NCI-H748 treated with DMSO at 0.1 percent for 48 hours (cell line): ENCODE measurements at regions not wholly inside any gene's neighbourhood (a gene's known extent, or its start where the extent isn't known, plus 50 kb on each side); places are given as distances from the start of the nearest gene placed in this dataset.
"Not testable (repeated sequence)": the region's sequence is repeated elsewhere in the genome, so short reads cannot be mapped to it uniquely, and the experiment has no call there.

Source experiments
- DNase-seq: peaks from one replicate; lab custom pipeline; 2025; lab: John Stamatoyannopoulos, UW

DNA sequence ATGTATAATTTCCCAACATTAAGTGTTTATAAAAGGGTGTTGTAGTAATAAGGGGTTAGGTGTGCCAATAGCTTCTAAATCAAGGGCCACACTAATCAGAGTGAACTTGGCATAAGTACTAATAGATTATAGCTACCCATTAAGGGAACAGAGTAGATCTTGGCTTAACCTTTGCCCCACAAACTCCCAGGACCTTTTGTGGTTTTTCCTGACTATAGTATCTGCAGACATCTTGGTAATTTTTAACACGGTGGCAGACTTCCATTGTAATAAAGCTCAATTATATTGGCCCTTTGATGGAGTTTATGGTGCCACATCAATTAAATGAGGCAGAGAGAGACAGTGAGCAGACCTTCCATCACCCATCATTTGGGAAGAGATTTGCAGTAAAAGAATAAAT, 358.5 kb upstream of the HNRNPA3 start:
- peak; percentile 10 for DNase-seq

GRCh38 chr2:176854878-176855277, 357.7 kb upstream of the HNRNPA3 start:
- no peak for DNase-seq

- no peak for DNase-seq
Measured at GRCh38 chr2:176856683-176857082, 355.9 kb upstream of the HNRNPA3 start.

DNA sequence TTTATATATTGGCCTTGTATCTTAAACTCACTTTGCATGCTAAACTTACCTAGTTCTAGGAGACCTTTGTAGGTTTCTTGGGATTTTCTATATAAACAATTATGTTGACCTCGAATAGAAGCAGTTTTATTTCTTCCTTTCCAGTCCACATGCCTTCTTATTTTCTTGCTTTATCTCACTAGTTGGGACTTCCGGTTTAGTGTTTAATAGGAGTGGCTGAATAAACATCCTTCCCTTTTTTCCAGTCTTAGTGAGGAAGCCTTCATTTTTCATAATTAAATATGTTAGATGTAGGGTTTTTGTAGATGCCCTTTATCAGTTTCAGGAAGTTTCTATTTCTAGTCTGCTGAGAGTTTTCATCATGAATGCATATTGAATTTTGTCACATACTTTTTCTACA, 347.3 kb upstream of the HNRNPA3 start:
- no peak for DNase-seq

DNA sequence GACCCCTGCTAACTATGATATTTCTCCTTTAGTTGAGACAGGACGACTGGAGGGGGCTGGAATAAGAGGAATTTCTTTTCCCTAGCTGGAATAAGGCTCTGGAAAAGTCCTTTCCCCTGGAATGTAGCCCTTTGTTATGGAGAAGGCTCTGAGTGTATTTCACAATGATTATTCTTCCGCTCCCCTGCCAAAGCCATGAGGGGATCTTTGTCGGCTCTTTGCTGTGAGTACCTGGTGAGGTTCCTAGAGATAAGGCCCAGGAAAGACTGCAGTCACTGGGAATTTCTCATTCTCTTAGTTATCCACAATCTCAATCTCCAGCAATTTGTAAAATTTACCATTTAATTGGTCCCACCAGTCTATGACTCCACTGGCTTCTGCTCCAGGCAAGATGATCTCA, 340.2 kb upstream of the HNRNPA3 start:
- no peak for DNase-seq

DNA sequence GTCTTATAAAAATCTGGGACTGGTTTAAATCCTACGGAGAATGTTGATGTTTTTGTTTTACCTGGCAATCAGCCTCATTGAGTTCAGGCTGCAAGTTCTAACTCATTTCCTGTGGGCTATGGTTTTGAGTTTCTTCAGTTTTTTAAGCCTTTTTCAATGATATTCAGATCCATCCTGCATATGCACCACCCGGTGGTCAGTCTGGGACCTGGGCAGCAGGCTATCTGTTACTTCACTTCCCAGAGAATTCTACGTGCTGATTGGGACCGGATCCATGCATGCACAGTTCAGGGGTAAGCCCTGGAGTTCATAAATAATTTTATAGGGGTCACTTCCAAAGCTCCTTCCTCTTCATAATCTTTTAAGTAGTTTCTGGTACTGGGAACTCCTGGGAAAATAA, 339.2 kb upstream of the HNRNPA3 start:
- DNase-seq: no peak

- DNase-seq: no peak
Measured at GRCh38 chr2:176876493-176877103, 336.0 kb upstream of the HNRNPA3 start.

- no peak for DNase-seq
Measured at GRCh38 chr2:176879426-176879995, 333.1 kb upstream of the HNRNPA3 start.

DNA sequence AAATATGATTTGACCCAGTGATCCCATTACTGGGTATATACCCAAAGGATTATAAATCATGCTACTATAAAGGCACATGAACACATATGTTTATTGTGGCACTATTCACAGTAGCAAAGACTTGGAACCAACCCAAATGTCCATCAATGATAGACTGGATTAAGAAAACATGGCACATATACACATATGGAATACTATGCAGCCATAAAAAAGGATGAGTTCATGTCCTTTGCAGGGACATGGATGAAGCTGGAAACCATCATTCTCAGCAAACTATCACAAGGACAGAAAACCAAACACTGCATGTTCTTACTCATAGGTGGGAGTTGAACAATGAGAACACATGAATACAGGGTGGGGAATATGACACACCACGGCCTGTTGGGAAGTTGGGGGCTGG, 330.5 kb upstream of the HNRNPA3 start:
- DNase-seq: not testable (repeated sequence)

- no peak for DNase-seq
Measured at GRCh38 chr2:176885001-176885643, 327.5 kb upstream of the HNRNPA3 start.

DNA sequence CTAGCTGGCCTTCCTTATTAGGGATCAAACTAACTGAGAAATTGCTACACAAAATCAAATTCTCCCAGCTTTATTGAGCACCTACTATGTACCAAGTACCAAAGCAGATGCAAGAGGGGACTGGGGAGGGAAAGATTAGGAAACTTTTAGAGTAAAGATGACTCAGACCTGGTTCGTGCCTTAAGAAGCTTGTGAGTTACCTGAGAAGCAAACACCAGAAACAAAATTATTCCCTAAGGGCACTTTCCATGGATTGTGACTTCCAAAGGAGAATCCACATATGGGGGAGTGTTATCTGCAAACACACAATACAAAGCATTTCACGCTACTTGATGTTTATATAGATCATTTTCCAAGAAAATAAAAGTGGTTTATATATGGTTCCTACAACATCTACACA, 326.9 kb upstream of the HNRNPA3 start:
- DNase-seq: no peak

DNA sequence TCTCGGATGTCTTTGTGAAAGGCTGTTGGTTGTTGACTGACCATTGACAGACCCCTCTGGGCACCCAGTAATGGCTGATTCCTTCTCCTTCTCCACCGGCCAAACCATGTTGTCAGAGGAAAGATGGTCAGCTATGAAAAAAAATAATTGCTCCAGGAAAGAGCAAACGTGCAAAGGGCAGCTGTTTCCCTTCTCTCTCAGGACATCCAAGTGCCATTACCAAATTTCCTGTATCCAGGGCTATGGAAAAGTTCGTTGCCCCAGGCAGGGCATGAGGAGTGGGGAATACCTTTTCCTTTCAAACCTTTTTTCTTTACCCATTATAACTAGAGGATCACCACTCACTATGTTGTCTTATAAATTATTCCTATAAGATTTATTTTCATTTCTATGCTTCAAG, 321.5 kb upstream of the HNRNPA3 start:
- no peak for DNase-seq

DNA sequence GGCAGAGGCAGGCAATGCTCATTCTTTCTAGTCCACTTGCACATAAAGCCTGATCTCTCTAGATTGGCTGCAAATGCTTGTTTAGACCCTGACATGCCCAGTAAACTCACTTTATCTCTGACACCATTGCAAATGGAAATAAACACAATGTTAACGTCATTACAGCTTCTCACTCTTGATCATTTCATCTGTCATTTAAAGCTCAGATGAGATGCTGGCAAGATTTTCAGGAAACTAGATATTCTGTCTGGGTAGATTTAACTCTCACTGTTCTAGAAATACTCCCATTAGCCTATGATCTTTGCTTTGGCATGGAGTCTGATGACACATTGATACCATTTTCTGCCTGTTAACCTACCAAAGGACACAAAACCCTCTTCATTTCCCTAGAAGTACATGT, 320.7 kb upstream of the HNRNPA3 start:
- DNase-seq: no peak

DNA sequence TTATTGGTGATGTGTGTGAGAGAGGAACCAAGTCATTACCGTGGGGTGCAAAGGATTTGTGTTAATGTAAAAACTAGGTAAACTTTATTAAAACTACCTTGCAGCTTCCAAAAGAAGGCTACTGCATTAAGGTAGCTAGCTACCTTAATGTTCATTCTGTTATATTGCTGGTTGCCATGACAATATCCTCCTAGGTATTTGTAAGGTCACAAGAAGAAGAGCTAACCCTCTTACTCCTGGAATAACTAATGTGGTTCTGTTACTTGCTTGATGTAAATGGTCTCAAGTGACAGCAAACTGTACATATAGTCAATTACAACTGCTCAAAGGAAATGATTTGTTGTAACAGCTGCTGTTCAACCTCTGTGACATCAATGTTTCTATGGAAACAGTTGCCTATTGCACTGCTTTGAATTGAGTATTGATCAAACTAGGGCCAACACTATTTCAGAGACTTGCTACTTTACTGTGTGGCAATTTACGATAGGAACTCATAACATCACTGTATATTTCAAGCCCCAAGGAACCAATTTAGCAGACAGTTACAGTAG, 319.8 kb upstream of the HNRNPA3 start:
- DNase-seq: peak; percentile 91

DNA sequence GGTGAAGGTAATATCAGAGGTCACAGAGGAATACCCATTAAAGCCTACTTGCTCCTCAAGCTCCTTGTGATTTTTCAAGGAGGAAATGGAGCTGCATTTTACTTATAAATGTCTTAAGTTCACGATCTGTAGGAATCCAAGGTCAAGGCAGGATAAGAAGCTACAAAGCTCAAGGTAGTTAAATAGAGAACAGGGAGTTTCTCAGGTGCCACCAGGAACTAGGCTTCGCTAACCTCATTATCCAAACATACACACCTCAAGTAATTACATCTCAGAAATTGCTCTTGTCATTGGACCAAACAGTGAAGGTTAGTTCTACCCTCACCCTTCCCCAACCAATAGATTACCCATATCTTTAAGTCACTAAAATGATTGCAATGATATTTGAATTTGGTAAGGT, 317.4 kb upstream of the HNRNPA3 start:
- no peak for DNase-seq

GRCh38 chr2:176902454-176902853, 310.1 kb upstream of the HNRNPA3 start:
- DNase-seq: no peak

- DNase-seq: not testable (repeated sequence)
Measured at GRCh38 chr2:176904053-176904452, 308.5 kb upstream of the HNRNPA3 start.

DNA sequence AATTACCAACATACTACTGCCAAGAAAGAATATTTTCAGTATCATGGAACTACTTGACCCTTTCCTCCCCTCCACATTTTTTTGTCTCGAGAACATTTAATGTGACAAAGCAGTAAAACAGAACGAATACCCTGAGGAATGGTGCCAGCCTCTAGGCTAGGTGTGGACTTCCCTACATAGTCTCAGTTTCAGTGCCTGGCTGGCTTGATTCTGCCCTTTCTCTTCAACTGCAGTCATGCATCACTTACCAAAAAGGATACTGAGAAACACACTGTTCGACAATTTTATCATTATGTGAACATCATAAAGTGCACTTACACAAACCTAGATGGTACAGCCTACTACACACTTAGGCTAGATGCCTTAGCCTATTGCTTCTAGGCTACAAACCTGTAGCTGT, 305.3 kb upstream of the HNRNPA3 start:
- DNase-seq: no peak

DNA sequence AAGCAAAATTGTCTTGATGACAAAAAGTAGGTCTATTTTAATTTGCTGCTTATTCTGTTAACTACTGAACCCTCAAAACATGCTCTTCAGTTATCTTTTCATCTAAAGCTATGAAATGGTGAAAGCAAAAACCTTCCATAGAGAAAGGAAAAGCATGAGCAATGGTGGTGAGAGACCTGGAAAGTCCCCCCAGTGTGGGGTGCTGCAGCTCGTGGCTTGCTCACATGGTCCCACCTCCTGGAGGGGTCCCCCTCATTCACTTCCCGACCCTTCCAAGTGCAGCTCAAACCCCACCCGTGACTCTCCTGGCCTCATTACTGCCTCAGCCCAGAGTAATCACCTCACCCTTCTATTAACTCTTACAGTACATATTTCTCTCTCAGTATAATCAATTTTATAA, 301.8 kb upstream of the HNRNPA3 start:
- no peak for DNase-seq

DNA sequence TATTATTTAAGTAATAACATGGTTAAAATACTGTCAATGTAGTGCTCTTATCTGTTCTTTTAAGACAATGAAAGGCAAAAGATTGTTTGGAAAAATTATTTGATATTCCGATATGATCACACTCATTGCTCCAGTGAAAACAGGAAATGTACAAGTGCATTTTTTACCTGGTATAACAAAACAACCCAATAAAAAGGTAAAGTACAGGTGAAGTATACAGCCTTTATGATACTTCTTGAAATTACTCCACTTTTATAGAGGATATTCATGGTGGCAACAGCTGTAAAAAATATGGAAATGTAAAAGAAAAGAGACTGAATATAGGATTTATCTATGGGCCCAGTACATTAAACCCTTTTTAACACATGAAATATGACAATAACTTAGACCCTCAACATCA, 298.6 kb upstream of the HNRNPA3 start:
- no peak for DNase-seq

- no peak for DNase-seq
Measured at GRCh38 chr2:176914371-176914770, 298.2 kb upstream of the HNRNPA3 start.

GRCh38 chr2:176922545-176922944, 290.0 kb upstream of the HNRNPA3 start:
- not testable (repeated sequence) for DNase-seq

DNA sequence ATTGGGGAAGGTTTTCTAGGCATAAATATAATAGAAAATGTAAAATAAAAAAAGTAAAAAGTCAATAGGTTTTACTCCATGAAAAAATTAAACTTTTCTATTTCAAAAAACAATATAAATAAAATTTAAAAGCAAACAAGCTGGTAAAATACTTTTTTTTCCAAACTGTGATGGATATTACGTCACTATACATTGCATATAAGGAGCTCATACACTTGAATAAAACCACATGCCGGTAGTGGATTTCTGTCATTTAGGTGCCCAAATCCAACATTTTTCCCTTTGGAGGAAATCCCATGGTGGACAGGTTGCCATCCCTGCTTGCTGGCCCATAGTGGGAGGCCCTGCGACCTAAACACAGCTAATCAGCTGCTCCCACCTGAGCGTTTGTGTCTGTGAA, 289.4 kb upstream of the HNRNPA3 start:
- no peak for DNase-seq
